ENCODE measurements at regions not wholly inside any gene's neighbourhood (a gene's known extent, or its start where the extent isn't known, plus 50 kb on each side); places are given as distances from the start of the nearest gene placed in this dataset.
"Not testable (repeated sequence)": the region's sequence is repeated elsewhere in the genome, so short reads cannot be mapped to it uniquely, and the experiment has no call there.

DNA sequence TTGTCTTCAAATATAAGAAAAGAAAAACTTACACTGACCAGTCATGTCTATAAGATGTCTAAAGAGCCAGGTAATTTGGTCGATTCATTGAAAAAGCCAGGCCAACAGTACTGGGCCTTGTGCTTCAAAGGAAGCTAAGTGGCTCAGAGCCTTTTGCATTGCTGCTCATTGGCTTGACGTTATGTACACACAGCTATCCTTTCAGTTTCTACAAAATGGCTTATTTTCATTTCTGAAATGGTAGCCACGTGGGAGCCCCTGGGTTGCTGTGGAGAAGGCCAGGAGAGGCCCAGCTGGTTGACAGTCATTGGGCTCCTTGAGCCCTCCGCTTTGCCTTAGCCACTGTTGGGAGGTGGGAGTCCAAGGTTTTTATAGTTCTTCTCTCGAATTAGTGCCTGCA lies 199.1 kb upstream of the CXorf66 start:
- no peak for DNase-seq (ENCODE audit: low read depth in 2 of 2)

DNA sequence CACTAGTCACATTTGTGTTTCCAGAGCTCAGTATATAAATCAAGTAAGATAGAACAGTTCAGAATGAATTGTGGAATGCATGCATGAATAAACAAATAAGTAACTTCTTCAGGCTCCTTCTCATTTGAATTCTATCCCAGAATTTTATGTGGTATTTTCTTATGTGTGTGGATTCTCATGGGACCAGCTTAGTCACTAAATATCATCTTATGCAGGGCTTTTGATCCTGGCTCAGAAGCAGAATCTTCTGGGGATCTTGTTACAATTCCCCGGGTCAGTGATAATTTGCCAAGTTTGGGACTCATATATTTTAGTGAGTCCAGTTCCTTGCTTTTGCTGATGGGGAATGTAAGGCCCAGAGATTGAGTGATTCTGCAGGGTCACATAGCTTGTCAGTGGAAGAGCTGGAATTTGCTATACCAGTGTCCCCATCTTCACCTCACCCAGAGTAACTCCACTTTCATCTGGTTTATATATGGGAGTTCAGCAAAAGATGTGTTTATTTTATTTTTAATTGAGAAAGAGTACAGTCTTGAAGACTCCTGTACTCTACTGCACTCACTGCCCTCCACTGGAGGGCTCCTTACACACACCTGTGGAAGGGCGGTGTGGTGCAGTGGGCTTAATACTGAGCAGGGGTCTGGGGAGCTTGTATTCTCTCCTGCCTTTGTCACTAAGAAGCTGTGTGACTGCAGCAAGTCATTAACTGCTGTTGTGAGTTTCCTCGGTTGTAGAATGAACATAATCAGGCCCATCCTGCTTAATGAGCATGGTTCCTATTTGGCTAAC lies 198.2 kb upstream of the CXorf66 start:
- no peak for DNase-seq (ENCODE audit: low read depth in 2 of 2)

DNA sequence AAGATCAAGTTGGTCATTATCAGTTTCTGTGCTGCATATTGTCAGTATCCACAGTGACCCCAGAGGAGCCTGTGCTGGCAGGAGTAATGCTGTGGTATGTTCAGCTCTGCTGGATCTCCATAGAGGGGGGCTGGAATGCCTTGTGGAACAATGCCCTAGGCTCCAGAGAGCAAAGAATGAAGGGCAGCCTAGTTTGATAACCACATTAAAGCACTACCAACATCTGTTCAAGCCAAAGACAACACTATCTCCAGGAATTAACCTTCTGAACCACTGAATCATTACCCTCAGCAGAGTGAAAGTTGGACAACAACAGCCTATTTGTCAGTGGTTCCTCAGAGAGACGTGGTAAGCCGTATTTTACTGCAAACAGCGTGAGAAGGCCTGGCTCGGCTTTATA lies 192.3 kb upstream of the CXorf66 start:
- DNase-seq (ENCODE audit: low read depth in 2 of 2): no peak

DNA sequence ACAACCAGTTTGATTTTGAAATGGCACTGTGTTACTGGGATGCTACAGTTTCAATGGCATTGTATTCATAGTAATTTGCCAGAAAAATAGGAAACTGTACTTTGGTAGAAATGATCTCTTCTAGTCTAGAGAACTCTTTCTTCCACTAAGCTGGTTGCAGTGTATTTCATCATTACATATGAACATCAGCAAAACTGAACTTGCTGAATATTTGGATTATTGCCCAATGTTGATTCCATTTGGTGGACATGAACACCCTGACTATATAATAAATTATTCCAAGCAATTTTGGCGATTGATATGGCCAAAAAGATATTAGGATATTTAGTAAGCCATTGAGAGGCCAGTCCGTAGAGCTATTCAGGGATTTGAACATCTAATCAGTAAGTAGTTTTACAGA lies 191.8 kb upstream of the CXorf66 start:
- no peak for DNase-seq (ENCODE audit: low read depth in 2 of 2)

DNA sequence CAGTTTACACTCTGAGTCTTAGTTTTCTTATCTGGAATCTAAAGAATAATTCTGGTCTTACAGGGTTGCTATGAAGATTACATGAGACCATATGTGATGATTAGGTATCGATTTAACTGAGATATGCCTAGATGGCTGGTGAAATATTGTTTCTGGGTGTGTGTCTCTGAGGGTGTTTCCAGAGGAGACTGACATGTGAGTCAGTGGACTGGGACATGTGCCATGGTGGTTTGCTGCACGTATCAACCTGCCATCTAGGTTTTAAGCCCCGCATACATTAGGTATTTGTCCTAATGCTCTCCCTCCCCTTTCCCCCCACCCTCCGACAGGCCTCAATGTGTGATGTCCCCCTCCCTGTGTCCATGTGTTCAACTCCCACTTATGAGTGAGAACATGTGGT lies 186.0 kb upstream of the CXorf66 start:
- DNase-seq (ENCODE audit: low read depth in 2 of 2): no peak

DNA sequence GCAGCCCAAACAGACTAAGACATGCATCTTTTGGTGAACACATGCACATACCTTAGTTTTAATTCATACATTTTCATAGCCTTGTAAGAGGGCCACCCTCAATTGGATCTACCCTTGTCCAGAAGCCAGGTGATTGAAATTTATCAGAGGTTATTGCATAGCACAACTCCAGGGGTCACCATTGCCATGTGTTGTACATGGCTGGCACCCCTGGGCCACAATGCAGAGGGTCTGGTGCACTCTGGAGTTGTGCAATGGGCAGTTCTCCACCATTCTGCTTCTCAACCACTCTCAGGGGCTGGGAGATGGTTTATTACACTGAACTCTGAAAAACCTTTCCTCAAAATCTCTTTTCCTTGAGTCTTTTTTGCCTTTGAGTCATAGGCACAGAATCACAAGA lies 184.4 kb upstream of the CXorf66 start:
- DNase-seq (ENCODE audit: low read depth in 2 of 2): no peak

DNA sequence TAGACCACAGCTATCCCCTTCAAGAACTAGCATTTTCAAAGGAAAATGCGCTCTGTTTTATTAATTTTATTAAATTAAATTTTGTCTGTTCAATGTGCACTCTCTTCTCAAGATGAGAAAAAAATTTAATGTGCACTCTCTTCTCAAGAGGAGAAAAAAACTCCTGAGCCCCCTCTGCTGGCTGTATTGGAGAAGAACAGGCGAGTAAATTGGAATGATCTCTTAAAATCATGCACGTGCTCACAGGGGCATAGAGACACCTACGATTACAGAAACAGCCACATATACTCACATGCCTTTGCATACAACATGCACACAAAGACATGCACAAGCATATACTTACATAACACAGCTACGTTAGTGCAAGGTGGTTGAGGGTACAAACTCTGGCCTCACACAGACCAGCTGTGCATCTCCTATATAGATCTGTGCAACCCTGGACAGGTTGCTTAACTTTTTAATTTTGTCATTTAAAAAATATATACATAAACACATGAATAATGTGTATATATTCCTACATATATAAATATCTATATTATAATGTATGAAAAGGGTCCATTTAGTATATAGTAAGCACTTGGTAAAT lies 176.2 kb upstream of the CXorf66 start:
- DNase-seq (ENCODE audit: low read depth in 2 of 2): no peak

DNA sequence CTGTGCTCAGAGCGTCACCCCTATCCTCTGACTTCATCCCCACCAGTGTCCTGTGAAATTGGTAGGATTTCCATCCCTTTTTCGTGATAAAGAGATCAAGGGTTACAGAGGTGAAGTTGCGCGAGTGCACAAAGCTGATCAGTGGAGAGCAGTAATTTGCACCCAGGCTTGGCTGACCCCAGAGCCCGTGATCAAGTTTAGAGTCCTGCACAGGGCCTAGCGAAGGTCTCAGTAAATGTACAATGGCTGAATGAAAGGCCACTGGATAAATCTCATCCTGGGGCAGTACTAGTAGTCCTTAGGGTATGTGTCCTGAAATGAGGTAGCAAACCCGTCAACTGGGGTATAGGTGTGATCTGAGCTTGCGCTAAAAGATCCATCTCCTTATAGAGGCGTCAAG lies 173.2 kb upstream of the CXorf66 start:
- not testable (repeated sequence) for DNase-seq (ENCODE audit: low read depth in 2 of 2)

DNA sequence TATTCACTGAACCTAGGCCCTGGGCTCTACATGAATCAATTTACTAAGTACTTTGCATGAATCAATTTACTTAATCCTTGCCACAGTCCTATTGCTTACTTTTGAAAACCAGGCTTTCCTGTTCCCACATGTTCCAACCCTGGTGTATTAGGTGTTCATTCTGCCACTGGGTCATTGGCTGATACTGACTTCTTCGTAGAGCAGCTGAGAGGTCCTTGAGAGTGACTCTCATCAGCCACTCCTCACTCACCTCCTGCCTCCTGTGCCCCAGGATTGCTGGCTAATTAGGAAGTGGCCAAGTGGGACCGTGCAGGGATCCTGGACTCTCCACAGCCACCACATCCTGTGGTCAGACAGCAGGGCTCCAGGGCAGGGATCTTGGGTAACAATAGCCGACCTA lies 172.7 kb upstream of the CXorf66 start:
- not testable (repeated sequence) for DNase-seq (ENCODE audit: low read depth in 2 of 2)

DNA sequence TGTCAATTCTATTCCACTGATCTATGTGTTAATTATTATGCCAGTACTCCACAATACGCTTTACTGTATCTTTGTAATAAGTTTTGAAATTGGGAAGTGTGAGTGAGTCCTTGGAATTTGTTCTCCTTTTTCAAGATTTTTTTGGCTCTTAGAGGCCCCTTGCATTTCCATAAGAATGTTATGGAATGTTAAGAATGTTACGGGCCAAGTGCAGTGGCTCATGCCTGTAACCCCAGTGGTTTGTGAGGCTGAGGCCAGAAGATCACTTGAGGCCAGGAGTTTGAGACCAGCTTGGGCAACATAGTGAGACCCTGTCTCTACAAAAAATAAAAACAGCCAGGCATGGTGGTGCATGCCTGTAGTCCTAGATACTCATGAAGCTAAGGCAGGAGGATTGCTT lies 167.6 kb upstream of the CXorf66 start:
- no peak for DNase-seq (ENCODE audit: low read depth in 2 of 2)

DNA sequence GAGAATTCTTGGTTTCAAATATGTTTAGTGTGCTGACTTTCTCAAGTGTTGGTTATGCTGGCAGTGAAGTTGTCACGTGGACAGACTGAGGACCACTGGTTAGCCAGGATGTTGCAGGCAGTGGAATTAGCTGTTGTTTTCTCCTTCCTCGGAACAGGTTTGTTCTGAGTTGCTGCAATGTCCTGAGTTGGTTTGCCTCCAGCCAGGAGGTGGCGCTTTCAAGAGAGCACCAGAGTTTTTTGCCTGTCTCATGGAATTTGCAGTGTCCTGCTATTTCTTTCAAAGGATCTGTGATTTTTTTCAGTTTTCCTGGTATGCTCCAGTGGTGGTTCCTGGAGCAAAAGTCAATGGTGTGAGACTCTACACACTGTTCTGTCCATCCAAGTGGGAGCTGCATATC lies 158.1 kb upstream of the CXorf66 start:
- no peak for DNase-seq (ENCODE audit: low read depth in 2 of 2)

DNA sequence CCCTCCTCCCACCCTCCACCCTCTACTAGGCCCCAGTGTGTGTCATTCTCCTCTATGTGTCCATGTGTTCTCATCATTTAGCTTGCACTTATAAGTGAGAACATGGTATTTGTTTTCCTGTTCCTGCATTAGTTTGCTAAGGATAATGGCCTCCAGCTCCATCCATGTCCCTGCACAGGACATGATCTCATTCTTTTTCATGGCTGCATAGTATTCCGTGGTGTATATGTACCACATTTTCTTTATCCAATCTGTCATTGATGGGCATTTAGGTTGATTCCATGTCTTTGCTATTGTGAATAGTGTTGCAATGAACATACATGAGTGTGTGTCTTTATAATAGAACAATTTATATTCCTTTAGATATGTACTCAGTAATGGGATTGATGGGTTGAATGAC lies 148.7 kb upstream of the CXorf66 start:
- DNase-seq (ENCODE audit: low read depth in 2 of 2): not testable (repeated sequence)

DNA sequence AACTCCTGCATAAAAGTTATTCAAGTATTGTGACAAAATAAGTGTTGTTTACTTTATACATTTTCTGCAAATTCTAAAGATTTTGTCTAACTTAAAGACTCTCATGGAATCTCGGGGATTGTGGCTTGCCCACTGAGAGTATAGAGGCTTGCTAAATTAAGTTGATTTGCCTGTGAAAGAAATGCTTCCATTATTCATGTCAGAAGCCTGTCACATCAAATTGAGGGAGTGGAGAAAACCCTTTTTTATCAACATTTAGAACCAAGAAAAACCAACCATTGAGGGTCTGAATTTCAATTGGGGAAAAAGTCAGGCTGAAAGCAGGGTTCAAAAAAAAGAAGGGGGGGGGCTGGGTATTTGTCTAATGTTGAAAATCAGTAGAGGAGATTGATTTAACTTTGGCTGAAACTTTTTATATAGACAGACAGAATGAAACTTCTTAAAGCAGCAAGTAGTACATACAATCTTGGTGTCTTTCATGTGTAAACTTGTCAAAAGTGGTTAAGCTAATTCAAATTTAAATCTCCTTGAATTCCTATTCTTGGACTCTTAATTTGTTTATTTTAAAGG lies 144.8 kb upstream of the CXorf66 start:
- no peak for DNase-seq (ENCODE audit: low read depth in 2 of 2)

DNA sequence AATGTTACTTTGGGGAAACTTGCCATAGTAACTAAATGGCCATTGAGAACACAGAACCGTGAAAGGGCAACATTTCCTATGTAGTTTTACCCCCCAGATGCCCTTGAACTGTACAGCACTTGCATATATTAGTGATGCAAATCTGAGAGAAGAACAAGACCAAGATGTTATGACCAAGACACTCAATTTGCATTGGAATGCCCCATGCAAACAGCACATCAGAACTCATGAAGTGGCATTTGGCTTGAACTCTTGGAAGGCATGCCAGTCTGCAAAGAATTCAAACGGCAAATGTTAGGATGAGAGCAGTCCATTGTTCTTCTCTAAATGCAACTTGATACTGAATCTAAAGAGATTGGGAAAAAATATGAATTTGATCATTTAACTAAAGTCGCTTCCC lies 139.4 kb upstream of the CXorf66 start:
- no peak for DNase-seq (ENCODE audit: low read depth in 2 of 2)

DNA sequence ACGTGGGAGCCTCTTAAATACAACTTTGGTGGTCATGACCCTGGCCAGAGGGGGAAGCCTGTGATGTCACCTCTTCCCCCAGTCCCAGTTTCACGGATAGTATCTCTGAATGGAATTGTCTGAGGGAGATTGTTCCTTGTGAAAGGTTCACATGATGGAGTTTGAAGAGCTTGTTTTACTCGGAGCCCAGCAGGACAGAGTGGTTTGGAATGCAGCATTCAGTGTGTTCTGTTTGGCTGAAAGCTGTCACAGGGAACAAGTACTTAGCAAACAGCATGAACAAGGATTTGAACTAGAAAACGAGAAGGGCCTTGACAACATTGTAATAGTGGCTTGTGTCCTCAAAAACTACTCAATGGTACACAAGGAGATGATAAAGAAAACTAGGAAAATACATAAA lies 133.9 kb upstream of the CXorf66 start:
- DNase-seq (ENCODE audit: low read depth in 2 of 2): no peak

DNA sequence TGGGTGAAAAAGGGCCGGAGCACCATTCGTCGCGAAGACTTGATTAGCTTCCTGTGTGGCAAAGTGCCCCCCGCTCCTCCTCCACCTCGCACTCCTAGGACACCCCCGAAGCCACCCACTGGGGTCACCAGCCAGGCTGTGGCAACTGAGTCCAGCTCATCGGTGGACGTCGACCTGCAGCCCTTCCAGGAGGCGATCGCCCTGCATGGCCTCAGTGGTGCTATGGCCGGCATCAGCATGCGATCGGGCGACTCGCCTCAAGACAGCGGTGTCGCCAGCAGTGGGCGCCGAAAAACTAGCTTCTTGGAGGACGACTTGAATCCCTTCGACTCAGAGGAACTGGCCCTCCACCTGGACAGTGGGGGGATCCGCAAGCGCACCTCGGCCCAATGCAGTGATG lies 126.8 kb upstream of the CXorf66 start:
- DNase-seq (ENCODE audit: low read depth in 2 of 2): no peak

DNA sequence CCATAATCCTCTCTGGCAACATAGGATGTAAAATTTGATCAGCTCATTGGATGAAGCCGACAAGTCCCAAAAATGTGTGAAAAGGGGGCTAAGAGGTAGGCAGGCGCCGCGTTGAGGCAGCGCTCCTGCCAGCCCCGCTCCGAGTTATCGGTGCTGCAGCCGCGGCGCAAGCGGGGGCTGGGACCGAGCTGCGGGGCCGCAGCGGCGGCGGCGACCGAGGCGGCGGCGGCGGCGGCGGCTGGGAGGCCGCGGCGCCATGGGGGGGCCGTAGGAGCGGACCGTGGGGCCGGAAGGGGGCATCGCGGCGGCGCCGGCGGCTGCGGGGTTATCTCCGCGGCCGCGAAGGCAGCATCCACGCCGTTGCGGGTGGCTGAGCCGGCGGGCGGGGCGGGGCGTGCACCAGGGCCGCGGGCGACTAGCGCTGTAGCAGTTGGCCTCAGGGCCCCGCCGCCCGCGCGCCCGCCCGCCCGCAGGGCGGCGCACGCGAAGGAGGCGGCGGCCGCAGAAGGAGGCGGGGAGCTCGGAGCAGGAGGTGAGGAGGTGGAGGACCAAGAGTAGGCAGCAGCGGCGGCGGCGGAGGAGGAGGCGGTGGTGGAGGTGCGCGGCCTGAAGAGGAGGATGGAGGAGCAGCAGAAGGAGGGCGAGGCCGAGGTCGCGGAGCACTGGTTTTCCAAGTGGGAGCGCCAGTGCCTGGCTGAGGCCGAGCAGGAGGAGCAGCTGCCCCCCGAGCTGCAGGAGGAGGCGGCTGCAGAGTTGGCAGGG lies 126.0 kb upstream of the CXorf66 start:
- no peak for DNase-seq (ENCODE audit: low read depth in 2 of 2)

DNA sequence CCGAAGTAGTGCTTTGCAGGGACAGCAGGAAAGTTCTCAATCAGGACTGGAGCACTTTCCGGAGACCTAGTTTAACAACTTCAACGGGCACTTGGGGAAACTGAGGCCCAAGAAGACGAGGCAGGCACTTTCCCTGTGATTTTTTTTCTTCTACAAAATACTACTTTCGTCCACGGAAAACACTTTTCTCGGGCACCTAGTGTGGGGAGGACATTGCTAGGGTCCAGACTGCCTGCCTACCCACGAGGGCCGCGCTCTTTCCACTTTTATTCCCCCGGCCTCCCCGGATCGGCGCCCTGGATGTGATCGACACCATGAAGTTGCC lies 125.4 kb upstream of the CXorf66 start:
- no peak for DNase-seq (ENCODE audit: low read depth in 2 of 2)

DNA sequence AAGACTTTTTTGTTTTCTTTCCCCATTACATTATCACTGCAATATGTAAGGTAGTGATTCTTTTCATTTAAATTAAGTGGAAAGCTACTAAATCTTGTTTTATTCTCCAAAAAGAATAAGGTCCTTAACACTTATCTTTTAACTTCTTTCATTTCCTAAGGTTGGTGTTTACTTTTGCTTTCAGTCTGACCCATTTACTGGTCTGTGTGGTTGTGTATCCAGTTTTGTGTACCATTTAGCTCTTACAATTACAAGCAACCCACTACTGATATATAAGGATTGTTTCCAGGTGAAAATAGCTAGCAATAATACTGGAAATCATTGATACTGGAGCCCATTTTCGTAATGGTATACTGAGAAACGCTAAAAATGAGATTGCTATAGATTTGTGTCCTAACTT lies 123.1 kb upstream of the CXorf66 start:
- DNase-seq (ENCODE audit: low read depth in 2 of 2): no peak

DNA sequence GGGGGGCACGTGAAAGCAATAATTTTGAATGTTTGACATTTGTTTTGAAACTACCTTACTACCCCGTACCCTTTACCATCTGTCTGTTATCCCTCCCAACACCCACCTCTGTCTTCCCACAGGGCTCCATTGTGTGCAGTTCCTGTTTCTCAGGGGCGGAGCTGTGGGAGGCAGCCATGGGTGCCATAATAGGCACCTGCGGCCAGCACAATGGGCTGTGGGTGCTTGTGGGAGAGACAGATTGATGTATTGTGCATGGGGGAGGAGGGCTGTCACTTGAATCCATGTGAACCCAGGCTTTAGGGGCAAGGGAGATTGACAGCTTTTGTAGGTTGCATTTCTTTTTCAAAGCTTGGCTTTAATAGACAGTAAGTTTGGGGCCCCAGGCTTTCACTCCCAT lies 122.6 kb upstream of the CXorf66 start:
- no peak for DNase-seq (ENCODE audit: low read depth in 2 of 2)

DNA sequence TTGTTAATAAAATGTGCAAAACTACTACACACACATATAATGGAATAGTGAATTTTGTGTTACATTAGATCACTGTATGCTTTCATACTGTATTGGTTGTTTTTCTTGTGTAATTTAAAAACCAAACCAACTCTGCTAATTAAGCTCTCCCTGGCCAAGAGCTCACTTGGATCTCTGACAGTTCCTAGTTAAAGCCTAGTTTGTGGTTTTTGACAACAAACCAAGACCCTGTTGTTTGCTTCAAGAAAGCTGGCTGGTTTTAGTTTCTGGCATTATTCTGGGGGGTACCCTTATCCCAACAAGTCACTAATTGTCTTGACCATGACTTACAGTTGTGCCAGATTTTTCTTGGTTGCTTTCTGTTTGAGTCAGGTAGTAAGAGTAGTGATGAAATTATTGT lies 121.4 kb upstream of the CXorf66 start:
- DNase-seq (ENCODE audit: low read depth in 2 of 2): no peak

DNA sequence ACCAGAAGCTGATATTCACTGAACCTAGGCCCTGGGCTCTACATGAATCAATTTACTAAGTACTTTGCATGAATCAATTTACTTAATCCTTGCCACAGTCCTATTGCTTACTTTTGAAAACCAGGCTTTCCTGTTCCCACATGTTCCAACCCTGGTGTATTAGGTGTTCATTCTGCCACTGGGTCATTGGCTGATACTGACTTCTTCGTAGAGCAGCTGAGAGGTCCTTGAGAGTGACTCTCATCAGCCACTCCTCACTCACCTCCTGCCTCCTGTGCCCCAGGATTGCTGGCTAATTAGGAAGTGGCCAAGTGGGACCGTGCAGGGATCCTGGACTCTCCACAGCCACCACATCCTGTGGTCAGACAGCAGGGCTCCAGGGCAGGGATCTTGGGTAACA lies 109.5 kb upstream of the CXorf66 start:
- not testable (repeated sequence) for DNase-seq (ENCODE audit: low read depth in 2 of 2)

DNA sequence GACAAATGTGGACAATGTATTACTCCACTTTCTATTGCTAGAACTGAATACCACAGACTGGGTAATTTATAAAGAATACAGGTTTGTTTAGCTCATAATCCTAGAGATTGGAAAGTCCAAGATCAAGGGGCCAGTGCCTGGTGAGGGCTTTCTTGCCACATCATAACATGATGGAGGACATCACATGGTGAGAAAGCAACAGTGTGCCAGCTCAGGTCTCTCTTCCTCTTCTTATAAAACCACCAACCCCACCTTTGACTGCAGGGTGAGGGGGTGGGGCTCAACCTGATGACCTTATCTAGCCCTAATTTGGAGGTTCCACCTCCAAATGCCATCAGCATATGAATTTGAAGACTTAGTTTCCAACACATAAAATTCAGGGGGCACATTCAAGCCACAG lies 105.7 kb upstream of the CXorf66 start:
- DNase-seq (ENCODE audit: low read depth in 2 of 2): no peak
